GM12878 (cell line): ENCODE measurements at regions not wholly inside any gene's neighbourhood (a gene's known extent, or its start where the extent isn't known, plus 50 kb on each side); places are given as distances from the start of the nearest gene placed in this dataset.

Experiments
- EGR1 ChIP-seq, 2 experiments: IDR thresholded peaks; 1 replicate in 1 of 2; 2 replicates in 1 of 2; pipeline ENCODE4 v1.6.1; 2011 to 2012; ENCODE audit warnings: low read depth in 2 of 2, low read length in 2 of 2, borderline replicate concordance in 1 of 2, mild to moderate bottlenecking in 1 of 2, moderate library complexity in 1 of 2
- MXI1 ChIP-seq: fragments of 150-350 bp; IDR thresholded peaks from 2 replicates; pipeline ENCODE4 v1.6.1; 2011; ENCODE audit warnings: low read depth, mild to moderate bottlenecking, inconsistent platforms, low read length, improper control_type of control experiment
- POLR2A ChIP-seq: IDR thresholded peaks from 2 replicates; pipeline ENCODE4 v1.6.1; 2011; ENCODE audit warnings: low read depth, mild to moderate bottlenecking, low read length
- POLR2AphosphoS2 ChIP-seq: IDR thresholded peaks from 2 replicates; pipeline ENCODE4 v1.6.1; 2011; ENCODE audit warnings: low read depth, mild to moderate bottlenecking, low read length, improper control_type of control experiment, moderate library complexity
- ZNF274 ChIP-seq: IDR thresholded peaks from one replicate; pipeline ENCODE4 v1.8.0; 2011; ENCODE audit not compliant: insufficient read length, insufficient read depth

GRCh38 chr6:156280065-156280464 is 497.1 kb upstream of the ARID1B start:
- TF ChIP-seq MXI1 (no peak), POLR2AphosphoS2 (no peak), ZNF274 (no peak), POLR2A (no peak), EGR1 (IDR thresholded peaks at IDR 0.05; ENCODE audit: borderline replicate concordance in 1 of 2, low read depth in 2 of 2, low read length in 2 of 2) (no peak)
